ENCODE measurements at regions not wholly inside any gene's neighbourhood (a gene's known extent, or its start where the extent isn't known, plus 50 kb on each side); places are given as distances from the start of the nearest gene placed in this dataset.

GRCh38 chr2:12325806-12326205 lies 390.9 kb upstream of the TRIB2 start:
- no peak for TF ChIP-seq POLR2A (IDR thresholded peaks at IDR 0.05; ENCODE audit: low read depth, low read length)
- TF ChIP-seq POLR2AphosphoS5 (IDR thresholded peaks at IDR 0.05; ENCODE audit: low read depth, low read length), result no peak
- no peak for TF ChIP-seq TAF1 (IDR thresholded peaks at IDR 0.05; ENCODE audit: borderline replicate concordance, low read depth, low read length)
